GM19043 (cell line): ENCODE measurements at regions not wholly inside any gene's neighbourhood (a gene's known extent, or its start where the extent isn't known, plus 50 kb on each side); places are given as distances from the start of the nearest gene placed in this dataset.
"Not testable (repeated sequence)": the region's sequence is repeated elsewhere in the genome, so short reads cannot be mapped to it uniquely, and the experiment has no call there.

Experiments
- ATAC-seq: cut with Tn5 transposase; IDR thresholded peaks from one replicate; pipeline ENCODE4 v1.9.1; 2021; ENCODE audit warnings: low read depth; ENCODE audit not compliant: unreplicated experiment

DNA sequence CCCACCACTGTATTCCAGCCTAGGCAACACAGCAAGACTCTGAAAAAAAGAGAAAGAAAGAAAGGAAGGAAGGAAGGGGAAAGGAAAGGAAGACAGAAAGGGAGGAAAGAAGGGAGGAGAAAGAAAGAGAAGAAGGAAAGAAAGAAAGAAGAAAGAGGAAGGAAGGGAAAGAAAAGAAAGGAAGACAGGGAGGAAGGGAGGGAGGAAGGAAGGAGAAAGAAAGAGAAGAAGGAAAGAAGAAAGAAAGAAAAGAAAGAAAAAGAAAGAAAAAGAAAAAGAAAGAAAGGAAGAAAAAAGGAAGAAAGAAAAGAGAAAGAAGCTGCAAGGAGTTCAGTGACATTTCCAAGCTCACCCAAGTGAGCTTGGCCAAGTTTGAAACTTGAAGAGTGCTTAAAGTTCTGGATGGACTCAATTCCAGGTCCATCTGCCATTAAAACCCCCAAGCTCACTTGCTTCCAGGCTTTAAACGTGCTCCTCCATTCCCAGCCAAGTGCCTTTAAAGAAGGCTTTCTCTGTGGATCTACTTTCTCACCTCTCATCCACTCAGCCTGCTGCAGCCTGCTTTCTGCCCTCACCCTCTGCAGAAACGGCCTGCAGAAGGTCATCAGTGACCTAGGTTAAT, 101.5 kb downstream of the VCPKMT start:
- no peak for ATAC-seq

DNA sequence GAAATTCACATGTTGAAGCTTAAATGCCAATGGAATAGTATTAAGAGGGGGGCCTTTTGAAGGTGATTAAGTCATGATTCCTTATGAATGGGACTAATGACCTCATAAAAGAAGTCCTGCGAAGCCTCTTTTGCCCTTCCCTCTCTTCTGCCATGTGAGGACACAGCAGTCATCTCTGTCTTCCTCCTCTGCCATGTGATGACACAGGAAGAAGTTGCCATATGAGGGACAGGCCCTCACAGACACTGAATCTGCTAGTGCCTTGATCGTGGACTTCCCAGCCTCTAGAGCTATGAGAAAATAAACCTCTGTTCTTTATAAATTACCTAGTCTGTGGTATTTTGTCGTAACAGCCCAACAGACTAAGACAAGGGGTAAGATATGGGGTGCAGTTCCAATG, 100.7 kb downstream of the VCPKMT start:
- no peak for ATAC-seq

DNA sequence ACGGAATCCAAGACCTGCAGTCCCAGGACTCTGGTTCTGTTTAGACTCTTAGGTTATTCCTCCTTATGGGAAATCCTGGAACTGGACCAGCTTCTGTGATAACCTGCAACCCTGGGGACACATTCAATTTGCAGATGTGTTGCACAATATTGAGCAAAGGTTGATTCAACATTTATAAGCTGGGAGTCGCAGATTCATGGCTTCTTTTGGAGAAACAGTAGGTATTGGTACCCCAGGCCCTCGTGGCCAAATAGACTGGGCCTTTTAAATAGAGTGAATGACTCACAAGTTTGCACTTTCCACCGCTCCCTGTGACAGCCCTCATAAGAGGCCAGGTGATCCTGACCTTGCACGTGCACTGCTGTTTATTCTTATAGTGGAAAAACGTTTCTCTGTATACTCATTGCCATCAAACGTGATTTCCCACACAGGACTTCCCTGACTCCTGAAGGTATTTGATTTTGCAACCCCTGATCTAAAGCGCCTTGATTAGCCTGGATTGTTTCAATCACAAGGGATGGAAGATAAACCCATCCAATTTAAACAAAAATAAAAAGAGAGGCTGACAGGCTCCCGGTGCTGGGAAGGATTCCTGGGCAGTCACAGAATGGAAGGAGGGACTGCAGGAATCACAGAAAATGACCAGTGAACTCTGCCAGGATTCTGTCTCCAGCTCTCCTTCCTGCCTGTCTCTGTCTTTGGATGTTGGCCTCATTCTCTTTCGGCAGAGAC, 98.0 kb downstream of the VCPKMT start:
- no peak for ATAC-seq

DNA sequence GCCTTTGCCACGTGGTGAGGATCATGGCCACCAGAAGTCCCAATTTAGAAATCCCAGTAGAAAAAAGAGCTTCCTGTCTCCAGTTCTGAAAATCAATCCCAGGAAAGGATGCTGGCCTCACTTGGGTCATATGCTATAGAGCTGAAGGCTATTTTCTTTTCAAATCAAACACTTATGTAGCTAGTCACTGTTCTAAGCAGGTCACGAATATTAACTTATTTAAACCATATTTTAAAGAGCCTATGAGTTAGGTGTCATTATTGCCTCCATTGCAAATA, 97.5 kb downstream of the VCPKMT start:
- ATAC-seq, result no peak

DNA sequence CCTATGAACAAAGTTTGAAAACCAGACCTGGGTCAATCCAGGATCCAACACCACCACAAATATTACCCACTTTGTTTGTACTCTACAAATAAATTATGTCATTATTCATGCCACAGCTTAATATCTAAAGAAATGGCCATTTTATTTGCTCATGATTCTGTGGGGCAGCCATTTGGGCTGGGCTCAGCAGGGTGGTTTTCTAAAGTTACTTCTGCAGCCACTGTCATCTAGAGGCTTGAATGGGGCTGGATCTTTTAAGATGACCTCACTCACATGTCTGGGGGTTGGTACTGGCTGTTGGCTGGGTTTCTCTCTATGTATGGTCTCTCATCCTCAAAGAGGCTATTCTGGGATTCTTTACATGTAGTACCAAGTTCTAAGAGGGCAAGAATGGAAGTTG, 96.2 kb downstream of the VCPKMT start:
- ATAC-seq, result no peak

DNA sequence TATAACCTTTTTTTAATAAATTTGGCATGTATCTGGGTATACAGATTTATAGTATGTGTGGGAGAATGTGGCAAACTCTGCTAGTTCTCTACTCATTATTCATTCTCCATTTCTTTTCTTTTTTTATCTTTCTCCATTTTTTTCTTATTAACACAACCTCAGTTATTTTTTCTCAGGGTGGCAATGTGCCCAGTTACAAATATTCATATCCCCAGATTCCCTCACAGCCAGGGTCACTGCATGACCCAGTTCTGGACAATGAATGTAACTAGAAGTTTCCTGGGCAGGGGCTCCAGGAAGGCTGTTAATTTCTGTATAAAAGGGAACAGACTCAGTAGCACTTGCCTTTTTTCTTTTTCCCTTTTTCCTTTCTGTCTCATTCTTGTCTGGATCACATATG, 95.6 kb downstream of the VCPKMT start:
- no peak for ATAC-seq

DNA sequence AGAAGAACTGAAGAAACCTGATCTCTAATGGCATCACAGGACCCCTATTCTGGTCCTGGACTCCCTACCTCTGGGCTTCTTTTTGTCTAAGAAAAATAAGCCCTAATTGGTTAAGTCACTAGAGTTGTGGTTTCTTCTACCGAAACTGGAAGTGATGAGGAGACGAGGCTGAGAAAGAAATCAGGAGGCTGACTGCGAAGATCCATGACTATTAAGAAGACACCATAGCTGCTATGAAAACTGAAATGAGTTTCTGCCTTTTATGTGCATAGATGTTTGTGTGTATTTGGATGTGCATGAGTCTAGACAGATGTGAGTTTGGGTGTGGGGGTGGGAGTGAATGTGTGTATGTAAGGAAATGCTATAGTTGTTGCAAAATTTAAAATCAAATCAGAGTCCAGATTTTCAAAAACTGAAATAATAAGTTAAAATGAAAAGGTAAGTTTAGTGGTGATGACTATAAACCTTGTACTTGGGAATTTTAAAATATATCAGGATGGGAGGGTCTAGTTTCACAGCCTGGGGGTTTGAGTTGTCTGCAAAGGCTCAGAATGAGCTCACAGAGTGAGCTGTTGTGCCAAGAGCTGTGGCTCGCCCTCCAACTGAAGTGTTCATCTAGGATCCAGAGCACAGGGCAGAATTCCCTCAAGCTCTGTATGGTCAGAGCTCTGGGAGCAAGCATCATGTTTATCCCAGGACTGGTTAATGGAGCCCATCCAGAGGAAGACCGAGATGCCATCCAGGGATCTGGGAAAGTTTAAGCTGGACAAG, 94.9 kb downstream of the VCPKMT start:
- ATAC-seq, result no peak

DNA sequence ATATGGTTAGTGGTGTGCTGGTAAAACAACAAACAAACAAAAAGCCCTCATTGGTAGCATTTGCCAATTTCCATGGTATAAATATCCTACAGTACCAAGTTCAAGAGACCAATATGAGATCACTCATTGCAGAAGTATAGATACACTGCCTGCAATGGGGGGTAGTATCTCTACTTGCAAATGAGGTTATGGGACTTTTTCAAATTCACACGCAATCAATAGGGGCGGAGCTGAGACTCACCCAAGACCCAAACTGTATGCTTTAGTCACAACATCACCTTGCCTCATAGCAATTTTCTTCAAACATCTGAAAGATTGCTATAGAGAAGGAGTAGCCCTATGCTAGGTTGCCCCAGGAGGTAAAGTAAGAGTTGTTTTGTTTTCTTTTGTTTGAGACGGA, 93.7 kb downstream of the VCPKMT start:
- ATAC-seq, result no peak

DNA sequence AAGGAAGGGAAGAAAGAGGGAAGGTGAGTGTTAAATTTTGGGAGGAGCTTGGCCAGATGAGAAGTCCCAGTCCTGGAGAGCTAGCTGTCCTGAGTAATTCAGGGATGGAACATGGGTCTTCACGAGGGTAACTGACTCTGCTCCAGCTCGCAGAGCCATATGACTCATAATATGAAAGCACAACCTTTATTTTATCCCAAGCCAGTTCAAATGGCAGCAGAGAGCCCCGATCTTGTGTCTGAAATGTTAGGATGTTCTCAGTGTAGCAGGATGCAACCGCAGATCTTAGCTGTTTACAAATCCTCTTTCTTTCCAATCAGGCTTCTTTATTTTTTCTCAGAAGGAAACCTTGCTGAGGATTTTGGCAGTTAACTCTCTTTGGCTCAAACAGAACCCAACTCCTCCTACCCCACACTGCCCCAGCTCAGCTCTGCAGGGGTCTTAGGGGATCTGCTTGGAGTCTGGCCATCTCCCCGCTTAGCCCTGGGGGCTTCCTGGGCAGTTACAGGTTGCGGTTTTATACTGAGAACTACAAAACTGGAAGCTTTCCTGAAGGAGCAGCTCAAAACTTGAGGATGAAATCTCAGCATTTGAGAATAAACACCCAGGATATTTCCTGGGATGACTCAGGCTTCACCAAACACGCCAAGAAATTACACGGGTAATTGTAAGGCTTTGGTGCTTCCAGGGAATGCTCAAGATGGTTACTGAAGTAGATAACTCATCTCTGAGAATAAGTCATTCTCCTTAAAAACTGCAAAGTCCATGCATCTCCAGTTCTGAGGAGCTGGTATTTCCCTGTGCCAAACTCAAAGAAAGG, 92.5 kb downstream of the VCPKMT start:
- no peak for ATAC-seq

DNA sequence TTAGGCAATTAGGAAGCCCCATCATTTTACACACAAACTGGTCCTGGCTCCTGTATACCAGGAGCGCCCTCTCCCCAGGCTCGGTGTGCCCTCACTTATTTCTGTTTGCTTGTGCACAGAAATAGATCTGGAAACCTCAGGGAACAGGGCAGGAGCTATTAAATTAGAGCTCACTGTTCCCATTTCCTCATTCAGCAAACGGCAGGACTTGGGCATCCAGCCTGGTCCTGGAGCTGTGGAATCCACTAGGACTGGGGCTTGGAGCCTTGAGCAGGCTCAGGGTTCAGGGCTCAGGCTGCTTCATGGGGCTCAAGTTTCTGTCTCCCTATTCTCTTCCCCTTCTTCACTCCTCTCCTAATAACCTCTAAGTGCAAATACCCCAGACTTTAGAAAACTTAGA, 91.3 kb downstream of the VCPKMT start:
- ATAC-seq, result no peak

- no peak for ATAC-seq
These were observed 90.6 kb downstream of the VCPKMT start for GRCh38 chr14:50025776-50026175.

- no peak for ATAC-seq
These were observed 90.0 kb downstream of the VCPKMT start for GRCh38 chr14:50026396-50026795.

- ATAC-seq, result no peak
These were observed 88.6 kb downstream of the VCPKMT start for GRCh38 chr14:50027816-50028215.

DNA sequence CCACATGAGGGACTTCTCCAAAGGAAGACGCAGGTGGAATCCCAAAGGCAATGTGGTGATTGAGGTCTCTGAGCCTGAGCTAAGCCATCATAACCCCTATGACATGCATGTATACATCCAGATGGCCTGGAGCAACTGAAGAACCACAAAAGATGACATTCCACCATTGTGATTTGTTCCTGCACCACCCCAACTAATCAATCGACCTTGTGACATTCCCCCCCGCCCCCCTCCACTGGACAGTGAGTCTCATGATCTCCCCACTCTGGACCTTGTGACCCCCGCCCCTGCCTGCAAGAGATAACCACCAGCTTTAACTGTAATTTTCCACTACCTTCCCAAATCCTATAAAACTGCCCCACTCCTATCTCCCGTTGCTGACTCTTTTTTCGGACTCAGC, 87.9 kb downstream of the VCPKMT start:
- no peak for ATAC-seq

DNA sequence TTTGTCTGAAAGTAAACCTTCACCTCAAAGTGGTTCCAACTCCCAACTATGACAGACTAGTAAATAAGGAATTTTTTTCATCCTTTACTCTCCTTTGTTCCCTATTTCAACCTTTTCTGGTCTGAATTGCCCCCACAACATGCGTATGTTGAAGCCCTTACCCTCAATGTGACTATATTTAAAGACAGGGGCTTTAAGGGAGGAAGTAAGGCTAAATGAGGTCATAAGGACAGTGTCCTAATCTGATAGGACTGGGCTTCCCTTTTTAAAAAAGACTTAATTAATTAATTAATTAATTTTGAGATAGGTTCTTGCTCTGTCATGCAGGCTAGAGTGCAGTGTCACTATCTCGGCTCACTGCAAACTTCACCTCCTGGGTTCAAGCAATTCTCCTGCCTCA, 86.3 kb downstream of the VCPKMT start:
- no peak for ATAC-seq

DNA sequence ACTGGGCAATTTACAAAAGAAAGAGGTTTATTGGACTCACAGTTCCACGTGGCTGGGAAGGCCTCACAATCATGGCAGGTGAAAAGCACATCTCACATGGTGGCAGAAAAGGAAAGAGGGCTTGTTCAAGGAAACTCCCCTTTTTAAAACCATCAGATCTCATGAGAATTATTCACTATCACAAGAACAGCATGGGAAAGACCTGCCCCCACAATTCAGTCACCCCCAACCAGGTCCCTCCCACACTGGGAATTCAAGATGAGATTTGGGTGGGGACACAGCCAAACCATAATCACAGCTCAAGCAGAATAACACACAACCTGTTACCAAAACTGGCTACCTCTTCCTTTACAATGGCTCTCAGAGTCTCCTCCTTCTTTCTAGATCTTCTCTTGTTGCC, 85.5 kb downstream of the VCPKMT start:
- ATAC-seq, result not testable (repeated sequence)

DNA sequence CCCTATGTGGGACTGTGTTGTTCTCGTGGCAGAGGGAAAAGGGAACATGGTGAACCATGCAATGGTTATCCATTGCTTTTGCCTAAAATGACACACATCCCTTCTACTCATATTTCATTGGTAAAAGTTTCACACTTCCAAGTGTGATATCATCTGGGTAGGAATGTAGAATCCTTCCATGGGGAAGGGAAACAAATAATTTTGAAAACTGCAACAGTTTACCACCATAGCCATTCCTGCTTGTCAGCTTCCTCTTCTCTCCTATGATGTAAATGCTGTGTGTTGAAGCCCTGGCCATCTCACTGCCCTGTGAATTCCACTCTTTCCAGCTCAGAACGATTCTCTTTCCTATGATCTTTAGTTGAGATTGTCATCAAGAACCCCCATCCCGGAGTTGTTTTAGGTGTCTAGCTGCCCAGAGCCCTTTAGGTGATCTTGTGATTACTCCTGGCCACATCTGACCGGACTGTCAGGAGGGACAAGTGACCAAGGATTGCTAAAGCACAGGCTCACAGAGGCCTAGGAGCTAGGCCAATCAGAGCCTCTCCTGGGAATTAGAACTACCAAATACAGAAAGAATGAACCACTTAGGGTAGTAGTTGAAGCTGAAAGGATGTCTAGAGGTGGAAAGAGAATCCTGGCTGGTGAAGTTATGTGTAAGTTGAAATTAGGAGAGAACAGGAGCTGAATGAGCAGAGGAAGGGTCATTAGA, 84.6 kb downstream of the VCPKMT start:
- no peak for ATAC-seq

GRCh38 chr14:50032462-50033167, 83.8 kb downstream of the VCPKMT start:
- ATAC-seq, result not testable (repeated sequence)

DNA sequence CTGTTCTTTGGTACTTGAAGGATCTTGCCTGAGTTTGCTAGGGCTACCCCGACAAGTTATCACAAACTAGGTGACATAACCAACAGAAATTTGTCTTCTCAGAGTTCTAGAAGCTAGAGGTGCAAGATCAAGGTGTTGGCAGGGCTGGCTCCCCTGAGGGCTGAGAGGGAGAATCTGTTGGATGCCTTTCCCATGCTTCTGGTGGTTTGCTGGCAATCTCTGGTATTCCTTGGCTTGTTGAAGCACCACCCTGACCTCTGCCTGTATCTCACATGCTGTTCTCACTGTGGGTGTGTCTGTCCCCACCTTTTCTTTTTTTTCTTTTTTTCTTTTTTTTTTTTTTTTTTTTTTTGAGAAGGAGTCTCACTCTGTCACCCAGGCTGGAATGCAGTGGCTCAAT, 81.2 kb downstream of the VCPKMT start:
- no peak for ATAC-seq

- no peak for ATAC-seq
These were observed 80.2 kb downstream of the VCPKMT start for GRCh38 chr14:50036211-50036610.
